ENCODE measurements at regions not wholly inside any gene's neighbourhood (a gene's known extent, or its start where the extent isn't known, plus 50 kb on each side); places are given as distances from the start of the nearest gene placed in this dataset.

DNA sequence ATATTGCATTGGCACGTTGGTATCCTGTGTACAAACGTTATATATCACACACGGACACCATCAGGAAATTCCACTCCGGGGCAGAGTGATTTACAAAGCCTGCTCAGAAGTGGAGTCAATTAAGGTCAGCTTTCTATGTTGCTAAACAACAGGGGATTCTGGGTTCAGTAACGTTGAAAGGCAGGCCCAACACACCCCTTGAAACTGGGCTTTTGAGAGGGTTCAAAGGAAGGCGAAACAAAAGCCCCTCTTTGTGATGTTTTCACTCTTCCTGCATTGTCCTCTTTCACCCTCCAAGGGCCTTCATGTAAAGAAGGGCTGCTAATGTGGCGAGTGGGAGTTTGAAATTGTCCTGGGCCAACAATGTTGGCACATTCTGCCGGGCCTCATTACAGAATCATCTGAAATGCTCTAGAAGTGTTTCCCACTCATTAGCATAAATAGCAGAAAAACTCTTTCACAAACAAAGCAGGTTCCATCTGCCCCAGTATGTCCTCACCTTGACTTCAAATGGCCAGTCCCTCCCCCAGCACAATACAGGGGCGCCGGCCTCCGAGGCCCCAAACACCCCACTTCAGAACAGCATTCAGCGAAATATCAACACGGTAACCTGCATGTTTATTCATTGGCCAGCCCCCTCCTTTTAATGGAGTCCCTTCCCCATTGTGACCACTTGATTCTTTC lies 76.4 kb downstream of the HES1 start:
- Histone ChIP-seq H3K4me2 (ENCODE audit: low read depth, low read length) (no peak overlapping the region), H3K27ac (ENCODE audit: low read length) (no peak overlapping the region), H3F3A (ENCODE audit: insufficient read depth, low read length) (no peaks in the 10 kb centered on the region), H3K4me1 (ENCODE audit: low read length) (no peaks in the 10 kb centered on the region), H2AFZ (ENCODE audit: low read length) (no peak overlapping the region), H3K9me3 (replicated peaks; ENCODE audit: insufficient read depth, low read length) (no peaks in the 10 kb centered on the region), H3K36me3 (replicated peaks; ENCODE audit: insufficient read depth, low read length) (no peaks in the 10 kb centered on the region), H4K20me1 (ENCODE audit: insufficient read depth, low read length) (no peaks in the 10 kb centered on the region), H3K27me3 (replicated peaks; ENCODE audit: insufficient read depth, low read length) (no peaks in the 10 kb centered on the region), H3K9me2 (replicated peaks; ENCODE audit: insufficient read depth, low read length) (no peaks in the 10 kb centered on the region), H3K4me3 (ENCODE audit: low read length) (no peak overlapping the region), H3K9ac (ENCODE audit: low read length) (no peak overlapping the region), H3K79me2 (ENCODE audit: low read length) (no peaks in the 10 kb centered on the region)
- no peak for DNase-seq
- TF ChIP-seq EZH2phosphoT487 (IDR thresholded peaks at IDR 0.05; ENCODE audit: low read length) (no peak), EZH2 (optimal IDR thresholded peaks at IDR 0.05; ENCODE audit: low read depth, low read length) (no peak)
- TF ChIP-seq, protein P1, sequence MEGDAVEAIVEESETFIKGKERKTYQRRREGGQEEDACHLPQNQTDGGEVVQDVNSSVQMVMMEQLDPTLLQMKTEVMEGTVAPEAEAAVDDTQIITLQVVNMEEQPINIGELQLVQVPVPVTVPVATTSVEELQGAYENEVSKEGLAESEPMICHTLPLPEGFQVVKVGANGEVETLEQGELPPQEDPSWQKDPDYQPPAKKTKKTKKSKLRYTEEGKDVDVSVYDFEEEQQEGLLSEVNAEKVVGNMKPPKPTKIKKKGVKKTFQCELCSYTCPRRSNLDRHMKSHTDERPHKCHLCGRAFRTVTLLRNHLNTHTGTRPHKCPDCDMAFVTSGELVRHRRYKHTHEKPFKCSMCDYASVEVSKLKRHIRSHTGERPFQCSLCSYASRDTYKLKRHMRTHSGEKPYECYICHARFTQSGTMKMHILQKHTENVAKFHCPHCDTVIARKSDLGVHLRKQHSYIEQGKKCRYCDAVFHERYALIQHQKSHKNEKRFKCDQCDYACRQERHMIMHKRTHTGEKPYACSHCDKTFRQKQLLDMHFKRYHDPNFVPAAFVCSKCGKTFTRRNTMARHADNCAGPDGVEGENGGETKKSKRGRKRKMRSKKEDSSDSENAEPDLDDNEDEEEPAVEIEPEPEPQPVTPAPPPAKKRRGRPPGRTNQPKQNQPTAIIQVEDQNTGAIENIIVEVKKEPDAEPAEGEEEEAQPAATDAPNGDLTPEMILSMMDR (IDR thresholded peaks at IDR 0.05; ENCODE audit: low read length): no peak

DNA sequence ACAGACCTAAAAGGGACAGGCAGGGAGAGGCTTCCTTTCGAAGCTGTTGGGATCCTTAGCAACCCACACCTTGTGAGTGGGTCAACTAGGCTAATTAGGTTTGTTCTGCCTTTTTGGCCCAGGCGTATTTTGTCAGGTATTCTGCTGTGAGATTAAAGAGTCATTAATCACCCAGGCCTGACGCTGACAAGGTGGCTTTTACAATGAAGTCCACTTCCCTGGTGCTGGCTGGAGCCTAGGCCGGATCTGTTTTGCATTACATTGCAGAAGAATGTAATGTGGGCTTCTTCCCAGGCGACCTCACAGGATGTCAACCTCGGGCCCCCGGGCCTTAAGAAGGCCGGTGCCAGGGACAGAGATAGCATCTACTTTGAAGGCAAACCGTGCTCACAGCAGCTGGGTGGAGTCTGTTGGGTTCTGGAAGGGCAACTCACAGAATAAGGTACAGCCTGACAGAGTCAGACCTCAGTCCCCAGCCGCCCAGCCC lies 76.9 kb downstream of the HES1 start:
- Histone ChIP-seq H3K27ac (ENCODE audit: low read length) (no peak overlapping the region), H3K79me2 (ENCODE audit: low read length) (no peaks in the 10 kb centered on the region), H3K9ac (ENCODE audit: low read length) (no peak overlapping the region), H3K9me3 (replicated peaks; ENCODE audit: insufficient read depth, low read length) (no peaks in the 10 kb centered on the region), H3K4me3 (ENCODE audit: low read length) (no peak overlapping the region), H3F3A (ENCODE audit: insufficient read depth, low read length) (no peaks in the 10 kb centered on the region), H3K36me3 (replicated peaks; ENCODE audit: insufficient read depth, low read length) (no peaks in the 10 kb centered on the region), H3K27me3 (replicated peaks; ENCODE audit: insufficient read depth, low read length) (no peaks in the 10 kb centered on the region), H4K20me1 (ENCODE audit: insufficient read depth, low read length) (no peaks in the 10 kb centered on the region), H3K9me2 (replicated peaks; ENCODE audit: insufficient read depth, low read length) (no peaks in the 10 kb centered on the region), H2AFZ (ENCODE audit: low read length) (no peak overlapping the region), H3K4me1 (ENCODE audit: low read length) (no peaks in the 10 kb centered on the region), H3K4me2 (ENCODE audit: low read depth, low read length) (no peak overlapping the region)
- no peak for DNase-seq
- TF ChIP-seq, protein P1 (IDR thresholded peaks at IDR 0.05; ENCODE audit: low read length): no peak
- TF ChIP-seq EZH2phosphoT487 (IDR thresholded peaks at IDR 0.05; ENCODE audit: low read length) (no peak), EZH2 (optimal IDR thresholded peaks at IDR 0.05; ENCODE audit: low read depth, low read length) (no peak)

DNA sequence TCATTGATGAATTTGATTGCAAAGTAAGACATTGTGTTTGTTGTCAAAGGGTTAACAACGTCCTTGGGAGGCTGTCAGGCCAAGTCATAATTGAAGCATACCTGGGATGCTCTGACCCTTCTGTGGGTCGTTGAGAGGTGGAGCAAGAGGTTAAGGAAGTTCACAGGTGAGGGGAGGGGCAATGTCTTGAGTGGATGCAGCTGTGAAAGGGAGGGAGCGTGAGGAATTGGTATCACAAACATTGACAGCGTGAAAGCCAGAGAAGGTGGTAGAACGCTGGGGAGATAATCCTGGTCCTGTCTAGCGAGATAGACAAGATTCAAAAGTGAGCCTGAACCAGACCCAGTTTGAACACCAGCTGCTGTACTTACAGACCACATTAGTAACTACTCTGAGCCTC lies 79.4 kb downstream of the HES1 start:
- no peak for TF ChIP-seq EZH2phosphoT487 (IDR thresholded peaks at IDR 0.05; ENCODE audit: low read length)
- TF ChIP-seq EZH2 (optimal IDR thresholded peaks at IDR 0.05; ENCODE audit: low read depth, low read length): no peak
- TF ChIP-seq, protein P1 (IDR thresholded peaks at IDR 0.05; ENCODE audit: low read length): no peak
- no peaks in the 10 kb centered on the region for H3F3A ChIP-seq (ENCODE audit: insufficient read depth, low read length)
- no peaks in the 10 kb centered on the region for H3K9me2 ChIP-seq (replicated peaks; ENCODE audit: insufficient read depth, low read length)
- H3K4me3 ChIP-seq (ENCODE audit: low read length): no peak overlapping the region
- no peak overlapping the region for H2AFZ ChIP-seq (ENCODE audit: low read length)
- no peaks in the 10 kb centered on the region for H3K4me1 ChIP-seq (ENCODE audit: low read length)
- H3K9me3 ChIP-seq (replicated peaks; ENCODE audit: insufficient read depth, low read length): no peaks in the 10 kb centered on the region
- H3K9ac ChIP-seq (ENCODE audit: low read length): no peak overlapping the region
- no peaks in the 10 kb centered on the region for H4K20me1 ChIP-seq (ENCODE audit: insufficient read depth, low read length)
- no peak overlapping the region for H3K4me2 ChIP-seq (ENCODE audit: low read depth, low read length)
- DNase-seq: no peak
- no peak overlapping the region for H3K27ac ChIP-seq (ENCODE audit: low read length)
- no peaks in the 10 kb centered on the region for H3K27me3 ChIP-seq (replicated peaks; ENCODE audit: insufficient read depth, low read length)
- no peaks in the 10 kb centered on the region for H3K79me2 ChIP-seq (ENCODE audit: low read length)
- no peaks in the 10 kb centered on the region for H3K36me3 ChIP-seq (replicated peaks; ENCODE audit: insufficient read depth, low read length)
